NCI-H2196 treated with DMSO at 0.1 percent for 48 hours (cell line): ENCODE measurements at regions not wholly inside any gene's neighbourhood (a gene's known extent, or its start where the extent isn't known, plus 50 kb on each side); places are given as distances from the start of the nearest gene placed in this dataset.
A peak's percentile ranks its signal among the peaks of the same experiment; 100 is the strongest.
"Not testable (repeated sequence)": the region's sequence is repeated elsewhere in the genome, so short reads cannot be mapped to it uniquely, and the experiment has no call there.

ENCODE experiments used
- DNase-seq: peaks from one replicate; lab custom pipeline; 2025; ENCODE audit not compliant: unreplicated experiment; lab: John Stamatoyannopoulos, UW

- DNase-seq = no peak
Measured at GRCh38 chr6:27133281-27134227, 113.9 kb upstream of the PRSS16 start.

- no peak for DNase-seq
Measured at GRCh38 chr6:27135087-27135657, 112.3 kb upstream of the PRSS16 start.

GRCh38 chr6:27136077-27136644 lies 111.3 kb upstream of the PRSS16 start:
- no peak for DNase-seq

GRCh38 chr6:27136978-27137814 lies 110.3 kb upstream of the PRSS16 start:
- DNase-seq = no peak

GRCh38 chr6:27138406-27138805 lies 109.1 kb upstream of the PRSS16 start:
- no peak for DNase-seq

GRCh38 chr6:27138837-27139755 lies 108.4 kb upstream of the PRSS16 start:
- no peak for DNase-seq

GRCh38 chr6:27139756-27140579 lies 107.5 kb upstream of the PRSS16 start:
- DNase-seq = no peak

GRCh38 chr6:27140999-27141528 lies 106.4 kb upstream of the PRSS16 start:
- DNase-seq = no peak

GRCh38 chr6:27141529-27142015 lies 105.9 kb upstream of the PRSS16 start:
- no peak for DNase-seq

- not testable (repeated sequence) for DNase-seq
Measured at GRCh38 chr6:27143020-27143388, 104.5 kb upstream of the PRSS16 start.

GRCh38 chr6:27143474-27144026 lies 104.0 kb upstream of the PRSS16 start:
- no peak for DNase-seq

- DNase-seq = no peak
Measured at GRCh38 chr6:27144740-27145079, 102.8 kb upstream of the PRSS16 start.

- peak; percentile 84 for DNase-seq
Measured at GRCh38 chr6:27145731-27146455, 101.6 kb upstream of the PRSS16 start.

GRCh38 chr6:27146456-27146705 lies 101.1 kb upstream of the PRSS16 start:
- not testable (repeated sequence) for DNase-seq

GRCh38 chr6:27146706-27147505 lies 100.6 kb upstream of the PRSS16 start:
- DNase-seq = peak; percentile 97

- no peak for DNase-seq
Measured at GRCh38 chr6:27148404-27148795, 99.1 kb upstream of the PRSS16 start.

- no peak for DNase-seq
Measured at GRCh38 chr6:27149150-27149549, 98.4 kb upstream of the PRSS16 start.

- no peak for DNase-seq
Measured at GRCh38 chr6:27154696-27155095, 92.8 kb upstream of the PRSS16 start.
